ENCODE measurements at regions not wholly inside any gene's neighbourhood (a gene's known extent, or its start where the extent isn't known, plus 50 kb on each side); places are given as distances from the start of the nearest gene placed in this dataset.
"Not testable (repeated sequence)": the region's sequence is repeated elsewhere in the genome, so short reads cannot be mapped to it uniquely, and the experiment has no call there.

- no peak for DNase-seq
Observed at GRCh38 chr6:164098857-164099267, 684.3 kb downstream of the QKI start.

DNA sequence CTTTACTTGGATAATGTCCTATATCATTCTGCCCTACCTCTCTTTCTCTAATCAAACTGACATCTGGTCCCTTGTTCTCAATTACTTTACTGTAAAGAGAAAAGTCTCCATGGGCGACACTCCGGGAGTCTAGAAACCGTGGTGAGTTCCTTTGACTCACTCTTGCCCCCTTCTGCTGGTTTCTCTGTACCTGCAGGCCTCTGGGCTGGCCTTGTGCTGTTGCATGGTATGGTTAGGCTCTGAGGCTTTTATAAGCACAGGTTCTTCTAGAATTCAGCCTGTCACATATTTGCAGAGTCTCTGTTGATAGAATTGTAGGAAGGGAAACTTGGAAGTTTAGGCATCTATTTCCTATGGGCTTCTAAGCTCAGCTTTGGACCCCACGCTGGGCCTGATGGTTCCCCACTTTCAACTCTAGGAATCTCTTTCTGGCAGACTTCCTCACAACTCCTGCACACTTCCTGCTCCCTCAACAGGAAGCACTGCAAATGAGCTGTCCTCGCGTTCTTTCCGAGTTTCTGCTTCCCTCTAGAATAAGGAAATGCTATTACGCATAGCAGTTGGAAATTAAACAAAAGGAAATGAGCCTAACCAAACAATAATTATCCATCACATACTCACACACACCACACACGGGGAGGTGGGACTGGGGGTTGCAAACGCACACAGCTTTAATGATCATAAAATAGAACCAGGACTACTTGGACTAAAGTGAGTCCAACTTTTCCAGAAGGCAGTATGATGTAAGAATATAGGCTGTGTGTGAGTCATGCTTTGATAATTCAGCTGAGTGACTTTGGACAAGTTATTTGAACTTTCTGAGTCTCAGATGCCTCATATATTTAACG is 683.3 kb downstream of the QKI start:
- DNase-seq: no peak

- no peak for DNase-seq
Observed at GRCh38 chr6:164097056-164097455, 682.5 kb downstream of the QKI start.

DNA sequence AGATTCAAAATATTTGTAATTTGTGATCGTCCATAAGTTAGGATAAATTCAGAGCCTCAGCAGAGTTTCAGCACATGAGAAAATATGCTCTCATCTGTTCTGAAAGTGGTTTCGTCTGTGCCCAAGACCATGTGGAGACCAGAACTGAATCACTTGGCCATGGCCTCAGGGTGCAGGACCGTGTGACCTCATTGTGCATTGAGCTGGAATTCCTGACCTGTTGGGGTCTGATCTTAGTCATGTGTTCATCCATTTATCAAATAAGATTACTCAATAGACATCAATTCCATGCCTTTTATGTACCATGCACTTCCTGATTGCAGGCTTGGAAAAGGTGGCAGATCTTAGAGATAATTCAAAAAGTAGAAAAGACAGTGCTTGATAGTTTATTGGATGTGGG is 680.5 kb downstream of the QKI start:
- DNase-seq: no peak

DNA sequence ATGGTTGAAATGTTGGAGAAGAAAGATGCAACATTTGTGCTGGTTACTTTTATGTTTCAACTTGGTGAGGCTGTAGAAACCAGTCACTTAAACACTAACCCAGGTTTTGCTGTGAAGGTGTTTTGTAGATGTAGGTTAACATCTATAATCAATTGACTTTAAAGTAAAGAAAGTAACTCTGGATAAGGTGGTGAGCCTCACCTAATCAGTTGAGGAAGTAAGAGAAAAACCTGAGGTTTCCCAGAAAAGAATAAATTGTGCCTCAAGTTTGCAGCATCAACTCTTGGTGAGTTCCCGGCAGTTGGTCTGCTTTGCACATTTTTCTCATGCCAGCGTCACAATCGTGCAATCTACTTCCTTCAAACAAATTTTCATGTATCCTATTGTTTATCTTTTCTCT is 673.4 kb downstream of the QKI start:
- DNase-seq: no peak

GRCh38 chr6:164087211-164087610 is 672.7 kb downstream of the QKI start:
- DNase-seq: no peak

- DNase-seq: no peak
Observed at GRCh38 chr6:164086076-164086887, 671.8 kb downstream of the QKI start.

DNA sequence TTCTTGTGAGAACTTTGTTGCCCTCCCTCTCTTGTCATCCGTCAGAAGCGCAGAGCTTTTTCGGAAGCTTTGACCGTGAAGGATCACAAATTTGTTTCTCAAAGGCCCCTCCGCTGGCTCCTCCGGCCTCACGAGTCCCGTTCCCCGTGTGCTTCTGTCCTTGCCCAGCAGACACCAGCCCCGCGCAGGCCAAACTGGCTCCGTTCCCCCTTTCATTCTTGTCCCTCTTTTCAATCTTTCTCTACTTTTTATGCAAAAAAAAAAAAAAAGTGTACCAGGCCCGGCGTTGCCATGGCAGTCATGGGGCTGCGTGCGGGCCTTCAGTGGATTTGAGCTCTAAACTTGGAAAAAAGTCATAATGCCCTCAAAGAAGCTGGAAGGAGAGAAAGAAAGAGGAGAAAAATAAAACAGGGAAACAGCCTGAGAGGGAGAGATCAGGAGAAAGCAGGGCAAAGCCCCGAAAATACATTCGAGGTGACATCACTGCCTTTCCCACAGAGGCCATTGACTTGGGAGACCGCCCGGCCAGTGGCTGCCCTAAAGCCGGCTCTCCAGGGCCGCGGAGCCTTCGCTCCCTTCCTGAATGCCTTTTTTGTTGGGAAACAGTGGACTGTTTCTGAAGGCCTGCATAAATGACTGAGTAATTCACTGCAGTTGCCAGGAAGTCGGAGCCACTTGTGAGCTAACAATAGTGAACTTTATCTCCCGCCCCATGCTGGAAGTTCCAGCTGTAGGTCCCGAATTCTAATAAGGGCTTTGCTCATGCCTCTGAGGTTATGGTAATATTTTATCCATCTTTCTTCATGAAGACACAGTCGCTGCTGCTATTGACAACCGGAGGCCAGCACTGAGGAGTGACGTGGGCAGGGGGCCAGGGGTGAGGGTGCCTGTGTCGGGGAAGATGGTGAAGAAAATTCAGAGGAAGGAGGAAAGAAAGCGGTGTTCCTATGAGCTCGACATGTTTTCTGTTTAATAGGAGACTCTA is 670.9 kb downstream of the QKI start:
- no peak for DNase-seq

DNA sequence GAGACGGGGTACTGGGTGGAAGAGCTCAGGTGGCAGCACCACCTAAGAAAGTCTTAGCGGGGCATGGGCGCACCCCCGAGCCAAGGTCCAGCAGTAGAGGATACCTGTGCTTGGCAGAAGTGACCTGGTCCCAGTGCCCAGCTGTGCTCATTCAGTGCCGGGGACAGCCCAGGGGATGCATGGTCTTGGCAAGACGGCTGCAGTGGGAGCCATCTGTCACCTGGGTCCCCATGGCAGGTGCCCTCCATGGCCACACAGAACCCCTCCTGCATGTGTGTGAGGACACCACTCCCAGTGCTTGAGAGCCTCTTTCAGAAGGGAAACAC is 664.7 kb downstream of the QKI start:
- DNase-seq: no peak

DNA sequence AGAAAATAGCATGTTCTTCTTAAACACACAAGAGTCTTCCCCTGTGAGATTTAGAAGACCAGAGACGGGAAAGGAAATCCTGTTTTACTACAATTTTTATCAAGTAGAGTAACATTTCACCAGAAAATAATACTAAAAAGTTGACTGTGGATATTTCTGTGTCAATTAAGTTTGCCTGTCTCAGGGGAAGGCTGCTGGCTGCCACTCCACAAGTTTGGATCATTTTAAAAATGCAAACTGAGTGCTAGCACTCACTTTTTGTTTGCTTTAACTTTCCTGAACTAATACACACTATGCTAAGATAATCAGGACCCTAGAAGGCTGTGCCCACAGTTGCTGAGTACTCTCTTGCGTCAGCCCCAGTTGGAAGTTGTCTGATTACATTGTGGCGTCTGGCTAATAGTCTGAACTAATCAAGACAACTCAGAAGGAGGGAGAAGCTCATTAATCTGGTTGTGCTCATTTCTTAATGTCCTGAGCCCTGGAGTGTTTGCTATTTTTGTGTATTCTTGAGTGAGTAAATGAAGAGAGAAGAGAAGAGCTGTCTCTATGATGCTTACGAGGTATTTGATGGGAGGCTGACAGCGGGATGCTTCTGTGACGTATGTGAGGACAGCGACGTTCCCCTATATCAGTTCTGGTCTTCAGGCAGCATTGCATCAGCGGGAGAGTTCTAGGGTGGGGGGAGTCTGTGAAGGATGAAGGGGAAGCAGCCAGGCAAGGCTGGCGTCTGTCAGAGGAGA is 664.2 kb downstream of the QKI start:
- no peak for DNase-seq

GRCh38 chr6:164076818-164077532 is 662.5 kb downstream of the QKI start:
- not testable (repeated sequence) for DNase-seq

DNA sequence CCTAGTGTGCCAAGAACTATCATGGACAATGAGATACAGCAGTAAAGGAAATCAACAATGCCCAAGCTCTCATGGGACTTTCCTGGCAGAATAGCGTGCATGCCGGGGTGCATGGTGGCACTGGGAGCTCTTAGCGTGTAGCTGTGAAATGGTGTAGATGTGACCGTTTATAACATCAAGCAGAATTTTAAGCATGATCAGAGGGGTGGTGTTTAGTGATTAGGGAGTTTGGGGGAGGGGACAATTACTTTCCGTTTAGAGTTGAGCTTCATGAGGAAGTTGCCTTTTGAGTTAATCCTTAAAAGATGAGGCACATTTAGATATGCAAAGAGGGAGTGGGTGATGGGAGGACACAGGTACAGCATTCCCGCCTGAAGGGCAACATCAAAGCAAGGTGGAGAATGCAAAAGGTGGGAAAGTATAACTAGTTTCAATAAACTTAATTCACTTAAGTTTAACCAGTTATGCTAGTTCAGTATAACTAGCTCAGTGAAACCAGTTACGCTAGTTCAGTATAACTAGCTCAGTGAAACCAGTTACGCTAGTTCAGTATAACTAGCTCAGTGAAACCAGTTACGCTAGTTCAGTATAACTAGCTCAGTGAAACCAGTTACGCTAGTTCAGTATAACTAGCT is 661.6 kb downstream of the QKI start:
- DNase-seq: no peak

DNA sequence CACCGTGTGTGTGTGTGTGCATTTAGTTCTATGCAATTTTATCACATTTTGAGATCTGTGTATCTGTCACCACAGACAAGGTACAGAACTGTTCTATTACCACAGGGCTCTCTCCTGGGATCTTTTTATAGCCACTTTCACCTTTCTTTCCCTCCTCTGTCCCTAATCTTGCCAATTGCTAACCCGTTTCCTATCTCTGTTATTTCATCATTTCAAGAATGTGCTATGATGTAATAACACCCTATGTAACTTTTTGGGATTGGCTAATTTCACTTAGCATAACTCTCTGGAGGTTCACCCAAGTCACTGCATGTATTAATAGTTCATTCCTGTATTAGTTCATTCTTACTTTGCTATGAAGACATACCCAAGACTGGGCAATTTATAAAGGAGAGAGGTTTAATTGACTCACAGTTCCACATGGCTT is 657.7 kb downstream of the QKI start:
- no peak for DNase-seq

DNA sequence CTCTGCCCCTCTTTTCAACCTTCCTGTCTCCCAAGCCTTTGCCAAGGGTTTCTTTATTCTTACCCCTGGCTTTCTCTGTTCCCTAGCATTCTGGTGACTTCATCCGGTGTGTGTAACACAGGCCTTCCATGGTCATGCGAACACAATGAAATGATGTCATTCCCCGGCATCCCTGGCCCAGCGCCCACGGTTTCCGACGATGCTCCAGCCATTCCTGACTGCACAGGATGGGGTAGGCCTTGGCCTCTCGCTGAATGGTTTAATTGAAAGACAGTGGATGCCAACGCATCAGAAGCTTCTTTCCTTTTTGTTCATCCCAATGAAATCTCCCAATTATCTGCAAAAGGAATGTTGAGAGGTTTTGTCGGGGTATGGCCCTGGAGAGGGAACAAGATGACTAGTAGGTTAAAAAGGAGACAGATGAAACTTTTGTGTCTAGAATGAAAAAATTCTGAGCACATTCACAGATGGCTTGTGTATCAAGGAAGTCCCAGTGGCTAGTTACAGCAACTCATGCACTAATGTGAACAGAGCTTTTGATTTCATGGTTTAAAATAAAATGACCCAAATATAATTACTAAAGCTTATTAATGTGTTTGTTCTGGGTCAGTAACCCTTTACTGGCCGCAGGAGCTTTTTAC is 655.0 kb downstream of the QKI start:
- no peak for DNase-seq

GRCh38 chr6:164068527-164068926 is 654.0 kb downstream of the QKI start:
- DNase-seq: no peak

DNA sequence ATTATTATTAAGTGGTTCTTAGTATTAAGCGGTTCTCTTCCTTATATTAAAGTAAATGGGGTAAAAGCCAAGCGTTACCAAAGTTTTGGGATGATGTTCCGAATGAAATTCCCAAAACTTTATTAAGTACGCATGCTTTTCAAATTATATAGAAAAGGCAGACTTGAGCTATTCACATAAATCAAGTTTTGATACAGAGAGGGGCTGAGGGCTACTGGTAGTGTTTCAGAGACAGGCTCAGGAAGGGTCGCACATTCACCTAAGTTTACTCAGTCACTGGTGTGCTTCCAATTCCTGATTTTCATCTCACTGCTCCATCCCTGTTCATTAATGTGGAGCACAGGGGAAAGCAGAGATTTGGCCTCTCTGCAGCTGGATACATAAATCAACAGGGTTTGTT is 652.2 kb downstream of the QKI start:
- no peak for DNase-seq

DNA sequence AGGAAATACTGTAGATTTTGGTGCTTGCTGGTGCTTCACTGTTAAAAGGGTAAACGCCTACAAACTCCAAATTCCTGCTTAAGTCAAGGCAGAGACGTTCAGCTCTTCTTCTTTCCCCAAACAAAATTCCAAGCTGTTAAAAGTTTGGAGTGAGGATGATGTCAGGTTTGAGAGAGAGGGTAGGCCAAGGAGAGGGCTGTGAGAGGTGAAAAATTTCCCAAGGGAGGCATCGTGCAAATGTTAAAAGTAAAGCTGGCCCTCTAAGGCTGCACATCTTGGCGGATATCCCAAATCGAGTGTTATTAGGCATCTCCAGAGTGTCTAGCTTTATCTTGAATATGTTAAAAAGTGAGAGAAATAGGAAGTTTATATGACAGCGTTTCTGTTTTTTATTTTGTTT is 651.8 kb downstream of the QKI start:
- DNase-seq: no peak

DNA sequence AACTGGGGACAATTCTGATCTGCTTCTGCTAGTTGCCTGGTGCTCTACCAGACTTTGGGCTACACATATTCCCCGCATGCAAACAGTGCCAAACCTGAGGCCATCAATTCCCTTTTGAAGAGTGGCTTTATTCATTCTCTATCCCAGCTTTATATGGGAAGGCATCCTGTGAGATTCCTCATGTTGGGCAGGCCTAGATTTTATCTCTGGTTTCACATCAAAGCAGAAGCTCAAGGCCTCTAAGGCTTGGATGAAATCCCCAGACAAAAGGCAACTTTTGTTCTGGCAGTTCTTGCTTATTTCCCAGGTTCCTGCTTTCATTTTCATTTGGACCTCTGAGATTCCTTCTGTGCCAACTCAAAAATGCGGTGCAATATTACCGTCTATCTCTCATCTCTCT is 648.8 kb downstream of the QKI start:
- DNase-seq: no peak

DNA sequence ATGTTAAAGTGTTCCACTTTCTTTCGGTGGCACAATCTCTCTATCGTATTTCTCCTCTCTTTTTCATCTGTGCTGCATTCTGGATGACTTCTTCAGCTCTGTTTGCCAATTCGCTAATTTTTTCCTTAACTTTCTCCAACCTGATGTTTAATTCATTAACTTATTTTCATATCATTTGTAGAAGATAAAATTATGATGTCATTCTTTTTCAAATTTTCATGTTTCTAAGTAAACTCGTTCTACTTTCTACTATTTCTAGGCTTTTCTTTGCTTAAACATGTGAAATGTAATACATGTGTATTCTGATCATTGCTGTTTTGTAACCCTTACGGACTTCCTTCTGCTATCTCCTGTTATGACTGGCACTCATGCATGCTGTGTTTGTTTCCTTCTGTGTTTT is 648.4 kb downstream of the QKI start:
- no peak for DNase-seq

DNA sequence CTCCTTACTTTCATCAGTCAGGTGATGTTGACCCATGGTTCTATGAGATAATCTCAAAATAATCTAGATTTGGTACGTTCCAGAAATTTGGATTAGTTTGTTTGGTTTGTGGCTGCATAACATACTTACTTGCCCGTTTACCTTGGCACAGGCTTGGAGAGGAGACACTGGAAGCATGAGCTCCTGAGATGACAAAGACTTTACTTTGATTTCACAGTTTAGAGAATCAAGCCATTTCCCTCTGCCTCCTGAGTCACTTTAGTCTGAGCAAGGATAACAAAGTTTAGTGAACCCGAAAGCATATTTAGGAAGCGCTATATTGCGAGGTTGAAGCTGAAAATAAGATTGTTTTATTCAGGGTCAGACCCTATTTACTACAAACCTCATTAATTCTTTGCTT is 643.4 kb downstream of the QKI start:
- DNase-seq: no peak

DNA sequence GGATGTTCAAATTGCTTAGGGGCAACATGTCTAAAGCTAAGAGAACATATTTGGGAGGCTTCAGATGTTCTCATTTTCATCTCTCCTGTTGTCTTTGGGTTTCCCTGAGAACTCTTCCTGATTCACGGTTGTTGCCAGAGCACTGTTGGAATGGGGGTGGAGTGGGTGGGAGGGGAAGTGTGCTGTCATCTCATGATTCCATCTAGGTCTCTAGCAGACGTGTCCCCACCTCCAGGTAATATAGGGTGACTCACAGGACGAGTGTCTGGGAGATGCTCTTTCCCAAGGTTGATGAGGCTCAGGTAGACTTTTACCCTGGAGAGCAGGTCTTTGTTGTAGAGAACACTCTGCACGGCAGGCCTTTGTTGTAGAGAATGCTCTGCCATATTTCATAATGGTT is 636.9 kb downstream of the QKI start:
- DNase-seq: no peak
